ENCODE measurements at regions not wholly inside any gene's neighbourhood (a gene's known extent, or its start where the extent isn't known, plus 50 kb on each side); places are given as distances from the start of the nearest gene placed in this dataset.

- POLR2A ChIA-PET: no interaction called here
- no peak for DNase-seq (ENCODE audit: extremely low spot score)
- TF ChIP-seq, protein P1, sequence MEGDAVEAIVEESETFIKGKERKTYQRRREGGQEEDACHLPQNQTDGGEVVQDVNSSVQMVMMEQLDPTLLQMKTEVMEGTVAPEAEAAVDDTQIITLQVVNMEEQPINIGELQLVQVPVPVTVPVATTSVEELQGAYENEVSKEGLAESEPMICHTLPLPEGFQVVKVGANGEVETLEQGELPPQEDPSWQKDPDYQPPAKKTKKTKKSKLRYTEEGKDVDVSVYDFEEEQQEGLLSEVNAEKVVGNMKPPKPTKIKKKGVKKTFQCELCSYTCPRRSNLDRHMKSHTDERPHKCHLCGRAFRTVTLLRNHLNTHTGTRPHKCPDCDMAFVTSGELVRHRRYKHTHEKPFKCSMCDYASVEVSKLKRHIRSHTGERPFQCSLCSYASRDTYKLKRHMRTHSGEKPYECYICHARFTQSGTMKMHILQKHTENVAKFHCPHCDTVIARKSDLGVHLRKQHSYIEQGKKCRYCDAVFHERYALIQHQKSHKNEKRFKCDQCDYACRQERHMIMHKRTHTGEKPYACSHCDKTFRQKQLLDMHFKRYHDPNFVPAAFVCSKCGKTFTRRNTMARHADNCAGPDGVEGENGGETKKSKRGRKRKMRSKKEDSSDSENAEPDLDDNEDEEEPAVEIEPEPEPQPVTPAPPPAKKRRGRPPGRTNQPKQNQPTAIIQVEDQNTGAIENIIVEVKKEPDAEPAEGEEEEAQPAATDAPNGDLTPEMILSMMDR (IDR thresholded peaks at IDR 0.05; ENCODE audit: control extremely low read depth, extremely low read depth, low read depth, missing control alignments): no peak
- CTCF ChIA-PET: interaction anchor here (1.4 kb wide), 1 partner anchor 53 kb away, joined by 3 read pairs; no protein-coding TSS in a partner anchor
These were observed 1731.7 kb downstream of the ARAP2 start for GRCh38 chr4:34512616-34513015.

GRCh38 chr4:34516524-34516923, 1727.8 kb downstream of the ARAP2 start:
- DNase-seq (ENCODE audit: extremely low spot score): no peak
- TF ChIP-seq, protein P1 (IDR thresholded peaks at IDR 0.05; ENCODE audit: control extremely low read depth, extremely low read depth, low read depth, missing control alignments): no peak
- CTCF ChIA-PET: interaction anchor here (1.2 to 1.5 kb wide), 2 partner anchors 22 to 25 kb away, joined by 3 read pairs; no protein-coding TSS in a partner anchor
- POLR2A ChIA-PET: no interaction called here

DNA sequence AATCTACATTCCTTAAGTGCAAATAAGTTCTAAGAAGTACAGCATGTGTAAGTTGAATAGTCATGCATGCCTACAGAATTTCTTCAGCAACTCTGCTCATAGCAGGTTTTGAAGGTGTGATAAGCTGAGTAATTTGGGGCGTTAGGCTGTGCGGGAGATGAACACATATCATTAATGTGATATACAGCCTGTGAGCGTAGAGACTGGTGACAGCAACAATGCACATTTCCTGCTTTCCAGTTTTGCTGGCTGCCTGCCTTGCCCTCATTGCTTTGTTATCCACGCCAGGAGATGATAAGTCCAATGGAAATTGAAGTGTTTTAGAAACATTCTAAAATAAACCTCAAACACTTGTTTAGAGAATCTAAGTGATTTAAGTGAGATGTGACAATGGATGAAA, 1709.4 kb downstream of the ARAP2 start:
- no peak for DNase-seq (ENCODE audit: extremely low spot score)
- CTCF ChIA-PET: no interaction called here
- TF ChIP-seq, protein P1 (IDR thresholded peaks at IDR 0.05; ENCODE audit: control extremely low read depth, extremely low read depth, low read depth, missing control alignments): no peak
- POLR2A ChIA-PET: no interaction called here

- TF ChIP-seq, protein P1 (IDR thresholded peaks at IDR 0.05; ENCODE audit: control extremely low read depth, extremely low read depth, low read depth, missing control alignments): no peak
- ChIA-PET CTCF (no interaction called here), POLR2A (no interaction called here)
- no peak for DNase-seq (ENCODE audit: extremely low spot score)
These were observed 1678.2 kb downstream of the ARAP2 start for GRCh38 chr4:34566091-34566490.

DNA sequence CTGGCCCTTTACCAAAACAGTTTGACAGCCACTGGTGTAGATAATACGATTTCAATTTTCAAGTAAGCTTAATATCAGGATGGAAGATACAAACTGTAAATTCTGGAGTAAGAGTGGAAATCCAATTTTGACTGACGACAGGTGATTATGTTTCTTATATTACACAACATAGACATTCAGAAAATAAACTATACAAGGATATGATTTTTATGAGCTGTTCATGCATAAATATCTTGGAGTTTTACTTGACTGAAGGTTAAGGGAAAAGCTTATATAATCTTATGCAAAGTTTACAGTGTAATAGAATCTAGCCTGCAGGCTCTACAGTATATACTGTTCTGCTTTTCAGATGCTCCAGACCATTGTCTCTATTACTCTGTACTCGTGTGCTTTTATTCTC, 1672.3 kb downstream of the ARAP2 start:
- ChIA-PET CTCF (interaction anchor here (1.2 to 1.5 kb wide), 2 partner anchors 22 to 128 kb away, joined by 3 read pairs; no protein-coding TSS in a partner anchor), POLR2A (no interaction called here)
- TF ChIP-seq, protein P1 (IDR thresholded peaks at IDR 0.05; ENCODE audit: control extremely low read depth, extremely low read depth, low read depth, missing control alignments): no peak
- DNase-seq (ENCODE audit: extremely low spot score): no peak

GRCh38 chr4:34615315-34615714, 1629.0 kb downstream of the ARAP2 start:
- ChIA-PET CTCF (no interaction called here), POLR2A (no interaction called here)
- TF ChIP-seq, protein P1 (IDR thresholded peaks at IDR 0.05; ENCODE audit: control extremely low read depth, extremely low read depth, low read depth, missing control alignments): no peak
- DNase-seq (ENCODE audit: extremely low spot score): no peak
